IMR-90 (cell line): ENCODE measurements at regions not wholly inside any gene's neighbourhood (a gene's known extent, or its start where the extent isn't known, plus 50 kb on each side); places are given as distances from the start of the nearest gene placed in this dataset.

Experiments used
- ATAC-seq: fragments of 200-7000 bp; cut with Tn5 transposase; 2 replicates; pipeline ENCODE4 v1.9.1; 2020; ENCODE audit warnings: low read depth, mild to moderate bottlenecking, moderate library complexity
- BruUV-seq: library from RNA; stranded (reverse); fragments of 400-500 nt; replicated peaks from 2 replicates; lab custom pipeline; 2021; lab: Mats Ljungman, UMichigan
- CTCF ChIA-PET: fragments of 300-600 bp; formaldehyde crosslinking; extraction: SDS; loops from one replicate; lab custom pipeline; 2021; ENCODE audit warnings: antibody characterized with exemption; lab: Yijun Ruan, JAX
- POLR2A ChIA-PET: fragments of 300-600 bp; sonication (Branson Sonifier 250); formaldehyde crosslinking; loops from one replicate; lab custom pipeline; 2022; ENCODE audit warnings: antibody characterized with exemption; ENCODE audit not compliant: unreplicated experiment; lab: Charles Lee
- DNase-seq: peaks from one replicate; pipeline ENCODE4 v3.0.0; 2013
- H2AFZ ChIP-seq: replicated peaks from 2 replicates; pipeline ENCODE3; 2013; ENCODE audit warnings: low read length, mild to moderate bottlenecking; ENCODE audit not compliant: poor library complexity
- H2AK5ac ChIP-seq: 2 replicates; pipeline ENCODE4 v1.6.1; 2013; ENCODE audit warnings: low read depth, low read length, inconsistent platforms
- H2AK9ac ChIP-seq: replicated peaks from 2 replicates; pipeline ENCODE3; 2013; ENCODE audit warnings: mild to moderate bottlenecking, low read depth, low read length, moderate library complexity; ENCODE audit not compliant: poor library complexity
- H2BK120ac ChIP-seq: 2 replicates; pipeline ENCODE4 v1.6.1; 2013; ENCODE audit warnings: low read depth, low read length, inconsistent platforms
- H2BK15ac ChIP-seq: 3 replicates; pipeline ENCODE4 v1.6.1; 2013; ENCODE audit warnings: low read depth, low read length, inconsistent platforms
- H2BK20ac ChIP-seq: 2 replicates; pipeline ENCODE4 v1.6.1; 2013; ENCODE audit warnings: low read depth, mild to moderate bottlenecking, inconsistent platforms, low read length, moderate library complexity
- H2BK5ac ChIP-seq: 2 replicates; pipeline ENCODE4 v1.6.1; 2013; ENCODE audit warnings: mild to moderate bottlenecking, low read depth, low read length, inconsistent platforms; ENCODE audit not compliant: poor library complexity, severe bottlenecking
- H3K14ac ChIP-seq: replicated peaks from 2 replicates; pipeline ENCODE4 v1.6.1; 2013; ENCODE audit warnings: low read depth, low read length, inconsistent platforms
- H3K18ac ChIP-seq: 2 replicates; pipeline ENCODE4 v1.6.1; 2013; ENCODE audit warnings: low read depth, low read length, control low read depth
- H3K23ac ChIP-seq: 2 replicates; pipeline ENCODE4 v1.6.1; 2013; ENCODE audit warnings: low read depth, low read length, inconsistent platforms
- H3K27ac ChIP-seq: 2 replicates; pipeline ENCODE4 v1.5.1; 2013; ENCODE audit warnings: mild to moderate bottlenecking, control low read depth, low read length; ENCODE audit not compliant: insufficient read depth
- H3K27me3 ChIP-seq: 2 replicates; pipeline ENCODE4 v1.6.1; 2013; ENCODE audit warnings: low read length; ENCODE audit not compliant: control insufficient read depth, insufficient read depth
- H3K36me3 ChIP-seq: 2 replicates; pipeline ENCODE4 v1.6.1; 2013; ENCODE audit warnings: low read length, mixed read lengths; ENCODE audit not compliant: control insufficient read depth, insufficient read depth
- H3K4ac ChIP-seq: 2 replicates; pipeline ENCODE4 v1.6.1; 2013; ENCODE audit warnings: low read depth, low read length, inconsistent platforms
- H3K4me1 ChIP-seq: 2 replicates; pipeline ENCODE4 v1.6.1; 2013; ENCODE audit warnings: low read length, mixed read lengths; ENCODE audit not compliant: control insufficient read depth, insufficient read depth
- H3K4me2 ChIP-seq: 2 replicates; pipeline ENCODE4 v1.6.1; 2013; ENCODE audit warnings: low read depth, mild to moderate bottlenecking, control low read depth, low read length, moderate library complexity
- H3K4me3 ChIP-seq: 2 replicates; pipeline ENCODE4 v1.5.1; 2013; ENCODE audit warnings: low read depth, mild to moderate bottlenecking, control low read depth, low read length, moderate library complexity; ENCODE audit not compliant: insufficient read depth
- H3K56ac ChIP-seq: 2 replicates; pipeline ENCODE4 v1.6.1; 2013; ENCODE audit warnings: low read length, inconsistent platforms; ENCODE audit not compliant: insufficient read depth; ENCODE audit errors: extremely low read depth
- H3K79me1 ChIP-seq, 2 experiments: 2 replicates each; pipeline ENCODE4 v1.6.1; 2013; ENCODE audit warnings: low read length in 2 of 2, inconsistent platforms in 1 of 2, low read depth in 1 of 2
- H3K9ac ChIP-seq: 2 replicates; pipeline ENCODE4 v1.6.1; 2013; ENCODE audit warnings: low read depth, low read length, control low read depth
- H3K9me1 ChIP-seq: 2 replicates; pipeline ENCODE4 v1.6.1; 2013; ENCODE audit warnings: low read length, inconsistent platforms; ENCODE audit not compliant: insufficient read depth
- H3K9me3 ChIP-seq: 2 replicates; pipeline ENCODE4 v1.6.1; 2013; ENCODE audit warnings: low read length; ENCODE audit not compliant: control insufficient read depth, insufficient read depth
- H4K20me1 ChIP-seq: 2 replicates; pipeline ENCODE4 v1.6.1; 2013; ENCODE audit warnings: low read length, inconsistent platforms; ENCODE audit not compliant: insufficient read depth
- H4K5ac ChIP-seq: 2 replicates; pipeline ENCODE4 v1.6.1; 2013; ENCODE audit warnings: mild to moderate bottlenecking, low read depth, low read length, control low read depth
- H4K8ac ChIP-seq, 2 experiments: 2 replicates each; pipeline ENCODE4 v1.6.1; 2013; ENCODE audit warnings: low read depth in 2 of 2, low read length in 2 of 2, control low read depth in 1 of 2, inconsistent platforms in 1 of 2
- H4K91ac ChIP-seq: 2 replicates; pipeline ENCODE4 v1.6.1; 2013; ENCODE audit warnings: low read depth, low read length, inconsistent platforms; ENCODE audit not compliant: insufficient read depth
- POLR2A ChIP-seq: IDR thresholded peaks from 2 replicates; pipeline ENCODE4 v1.6.1; 2012; ENCODE audit warnings: mild to moderate bottlenecking, low read depth, low read length
- WGBS, 2 experiments: methylation state at CpG; one replicate each; pipeline versions ENCODE4 v1.1.5 to v1.1.7; 2013; ENCODE audit warnings: missing lambda C conversion rate in 2 of 2; ENCODE audit not compliant: insufficient read length in 1 of 2; ENCODE audit errors: extremely low coverage in 2 of 2; 5-methylcytosine and 5-hydroxymethylcytosine counted together
- dilution Hi-C: fragments of 300-500 bp; cut with HindIII; formaldehyde crosslinking; loops from one replicate; pipeline ENCODE4 v1.14.3; 2018; ENCODE audit warnings: low sequenced_read_pairs; ENCODE audit not compliant: unreplicated experiment
- in situ Hi-C: fragments of 300-500 bp; cut with MboI; formaldehyde crosslinking; loops from 3 replicates; pipeline ENCODE4 v1.14.3; 2019; ENCODE audit warnings: low sequenced_read_pairs, inconsistent platforms, mixed read lengths
- intact Hi-C: fragments of 100-400 bp; cut with micrococcal nuclease; formaldehyde crosslinking; loops from 2 replicates; pipeline ENCODE4 v1.10.0; 2022

DNA sequence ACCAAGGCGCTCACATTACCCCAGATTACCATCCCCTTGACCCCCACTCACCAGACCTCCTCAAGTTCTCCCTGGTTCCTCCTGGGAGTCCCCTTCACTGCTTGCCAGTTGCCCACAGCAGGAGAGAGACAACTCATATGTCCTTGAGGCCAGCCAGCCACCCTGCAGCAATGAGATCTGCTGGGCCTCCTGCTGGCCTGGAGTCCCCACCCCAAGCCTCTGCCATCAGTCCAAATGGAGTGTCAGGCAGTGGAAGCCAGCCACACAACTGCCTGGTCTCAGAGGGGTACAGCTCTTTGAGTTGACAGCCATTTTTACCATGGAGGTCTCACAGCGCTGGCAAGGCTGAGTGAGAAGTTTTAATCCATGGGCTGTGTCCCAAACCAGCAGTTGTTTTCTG is 53.0 kb upstream of the EXOC4 start:
- BruUV-seq, result no TSS peak
- CTCF ChIA-PET, result no interaction called here
- Histone ChIP-seq H3K4me1 (no peaks in the 10 kb centered on the region), H3K9me1 (no peaks in the 10 kb centered on the region), H4K91ac (no peak overlapping the region), H4K5ac (no peak overlapping the region), H2BK5ac (no peak overlapping the region), H4K20me1 (no peaks in the 10 kb centered on the region), H2AFZ (no peak overlapping the region), H2AK5ac (no peak overlapping the region), H3K14ac (no peak overlapping the region), H2AK9ac (peak overlapping the region; percentile 37), H2BK15ac (no peak overlapping the region), H3K56ac (no peak overlapping the region), H2BK120ac (no peak overlapping the region), H3K4me3 (no peak overlapping the region), H3K36me3 (no peaks in the 10 kb centered on the region), H3K79me1 (no peaks in the 10 kb centered on the region), H3K4ac (no peak overlapping the region), H3K4me2 (no peak overlapping the region), H2BK20ac (no peak overlapping the region), H3K18ac (no peak overlapping the region), H3K27ac (no peak overlapping the region), H3K9me3 (no peaks in the 10 kb centered on the region), H3K9ac (no peak overlapping the region), H3K23ac (no peak overlapping the region), H3K27me3 (no peaks in the 10 kb centered on the region; the same call in none of the 2 replicates), H4K8ac (no peak overlapping the region)
- TF ChIP-seq POLR2A, result no peak
- dilution Hi-C loops, result no loop called here
- DNase-seq (no peak), ATAC-seq (no peak)
- 40% methylated on average over 1 of the region's 2 CpGs; no CpG with 5 or more reads in 1 of the 2 experiments for WGBS, 2 experiments
- intact Hi-C loops, result no loop called here
- in situ Hi-C loops, result no loop called here
- POLR2A ChIA-PET, result no interaction called here
